Mesenchymal stem cell (in vitro differentiated cells and primary cell): ENCODE measurements at regions not wholly inside any gene's neighbourhood (a gene's known extent, or its start where the extent isn't known, plus 50 kb on each side); places are given as distances from the start of the nearest gene placed in this dataset.

Source experiments
- DNase-seq: peaks from one replicate; pipeline ENCODE4 v3.0.0-alpha.2; 2013
- H2AFZ ChIP-seq: one replicate; pipeline ENCODE4 v1.6.1; 2013; ENCODE audit warnings: low read depth, mild to moderate bottlenecking, control low read depth, inconsistent platforms, low read length, moderate library complexity
- H2AK5ac ChIP-seq: 2 replicates; pipeline ENCODE4 v1.6.1; 2013; ENCODE audit warnings: low read length, moderate library complexity, mild to moderate bottlenecking, inconsistent platforms; ENCODE audit not compliant: severe bottlenecking
- H2BK120ac ChIP-seq: one replicate; pipeline ENCODE4 v1.6.1; 2013; ENCODE audit warnings: low read depth, mild to moderate bottlenecking, inconsistent platforms, low read length, moderate library complexity
- H2BK12ac ChIP-seq, 2 experiments: one replicate each; pipeline ENCODE4 v1.6.1; 2013; ENCODE audit warnings: inconsistent platforms in 2 of 2, low read length in 2 of 2, mild to moderate bottlenecking in 2 of 2, moderate library complexity in 2 of 2, control low read depth in 1 of 2
- H2BK15ac ChIP-seq: one replicate; pipeline ENCODE4 v1.6.1; 2013; ENCODE audit warnings: mild to moderate bottlenecking, low read depth, inconsistent platforms; ENCODE audit not compliant: poor library complexity, severe bottlenecking
- H2BK5ac ChIP-seq: 2 replicates; pipeline ENCODE4 v1.6.1; 2013; ENCODE audit warnings: low read depth, mild to moderate bottlenecking, low read length, control low read depth, inconsistent platforms; ENCODE audit not compliant: poor library complexity, severe bottlenecking
- H3K14ac ChIP-seq, 2 experiments: one replicate each; pipeline ENCODE4 v1.6.1; 2013; ENCODE audit warnings: inconsistent platforms in 2 of 2, low read length in 2 of 2, control low read depth in 1 of 2, mild to moderate bottlenecking in 1 of 2, moderate library complexity in 1 of 2
- H3K18ac ChIP-seq, 2 experiments: one replicate each; pipeline ENCODE4 v1.6.1; 2013; ENCODE audit warnings: inconsistent platforms in 2 of 2, low read length in 2 of 2, control low read depth in 1 of 2, low read depth in 1 of 2, mild to moderate bottlenecking in 1 of 2
- H3K23ac ChIP-seq, 2 experiments: one replicate each; pipeline ENCODE4 v1.6.1; 2013; ENCODE audit warnings: inconsistent platforms in 2 of 2, low read length in 2 of 2, mild to moderate bottlenecking in 2 of 2, moderate library complexity in 2 of 2, control low read depth in 1 of 2
- H3K27ac ChIP-seq: 2 replicates; pipeline ENCODE4 v1.5.1; 2013; ENCODE audit warnings: mild to moderate bottlenecking, moderate library complexity, low read length, control low read depth, inconsistent platforms; ENCODE audit not compliant: poor library complexity, severe bottlenecking
- H3K27me3 ChIP-seq, 2 experiments: 2 replicates each; pipeline versions ENCODE4 v1.6.1 to v1.7.0; 2013; ENCODE audit warnings: low read length in 2 of 2, mild to moderate bottlenecking in 2 of 2, moderate library complexity in 2 of 2, control low read depth in 1 of 2, inconsistent platforms in 1 of 2; ENCODE audit not compliant: control insufficient read depth in 1 of 2, insufficient read depth in 1 of 2
- H3K36me3 ChIP-seq, 2 experiments: 2 replicates each; pipeline versions ENCODE4 v1.6.1 to v1.7.0; 2013; ENCODE audit warnings: low read length in 2 of 2, control low read depth in 1 of 2, inconsistent platforms in 1 of 2, low read depth in 1 of 2, mild to moderate bottlenecking in 1 of 2; ENCODE audit not compliant: insufficient read depth in 2 of 2, control insufficient read depth in 1 of 2
- H3K4ac ChIP-seq, 2 experiments: one replicate each; pipeline ENCODE4 v1.6.1; 2013; ENCODE audit warnings: inconsistent platforms in 2 of 2, low read length in 2 of 2, mild to moderate bottlenecking in 2 of 2, moderate library complexity in 2 of 2, control low read depth in 1 of 2, low read depth in 1 of 2
- H3K4me1 ChIP-seq: 2 replicates; pipeline ENCODE4 v1.6.1; 2013; ENCODE audit warnings: low read depth, low read length, control low read depth; ENCODE audit not compliant: control insufficient read depth, insufficient read depth
- H3K4me2 ChIP-seq: 2 replicates; pipeline ENCODE4 v1.6.1; 2013; ENCODE audit warnings: low read length, mild to moderate bottlenecking, inconsistent platforms; ENCODE audit not compliant: poor library complexity, severe bottlenecking
- H3K4me3 ChIP-seq, 2 experiments: 2 replicates each; pipeline versions ENCODE4 v1.5.1 to v1.7.0; 2013; ENCODE audit warnings: low read length in 2 of 2, mild to moderate bottlenecking in 2 of 2, control low read depth in 1 of 2, low read depth in 1 of 2; ENCODE audit not compliant: insufficient read depth in 1 of 2
- H3K79me1 ChIP-seq: replicated peaks from 2 replicates; pipeline ENCODE4 v1.6.1; 2013; ENCODE audit warnings: mild to moderate bottlenecking, control low read depth, low read length, inconsistent platforms; ENCODE audit not compliant: poor library complexity, severe bottlenecking
- H3K9ac ChIP-seq: 2 replicates; pipeline ENCODE4 v1.7.0; 2013; ENCODE audit warnings: mild to moderate bottlenecking, low read length, moderate library complexity
- H3K9me3 ChIP-seq: 2 replicates; pipeline ENCODE4 v1.7.0; 2013; ENCODE audit warnings: mild to moderate bottlenecking, low read length; ENCODE audit not compliant: control insufficient read depth
- H4K8ac ChIP-seq: one replicate; pipeline ENCODE4 v1.6.1; 2013; ENCODE audit warnings: inconsistent platforms, mild to moderate bottlenecking, low read length, moderate library complexity
- H4K91ac ChIP-seq: one replicate; pipeline ENCODE4 v1.6.1; 2013; ENCODE audit warnings: mild to moderate bottlenecking, low read length, inconsistent platforms
- WGBS: methylation state at CpG from one replicate; pipeline ENCODE4 v1.1.7; 2013; ENCODE audit warnings: mixed read lengths; 5-methylcytosine and 5-hydroxymethylcytosine counted together

DNA sequence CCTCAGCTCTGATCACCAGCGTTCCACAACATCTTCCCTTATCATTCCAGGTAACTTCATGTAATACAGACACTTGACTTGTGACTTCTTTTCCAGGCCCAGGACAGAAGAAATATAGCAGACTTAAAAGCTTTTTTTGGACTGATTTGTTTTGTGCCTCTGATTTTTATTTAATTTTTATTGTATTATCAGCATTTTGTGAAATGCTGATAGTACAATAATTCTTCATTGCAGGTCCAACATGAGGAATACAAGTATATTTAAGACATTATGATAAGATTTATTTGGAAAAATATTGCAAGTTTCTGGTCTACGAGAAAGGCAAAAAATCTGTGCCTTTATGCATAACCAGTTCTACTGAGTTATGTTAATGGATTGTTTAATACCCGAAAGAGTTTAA lies 94.5 kb upstream of the THUMPD2 start:
- Histone ChIP-seq H4K8ac (no peak overlapping the region), H2AK5ac (no peak overlapping the region), H3K4me3 (no peak overlapping the region), H3K27me3 (no peaks in the 10 kb centered on the region), H3K14ac (peak overlapping the region in 1 of 2 experiments; percentile 59), H3K9me3 (no peaks in the 10 kb centered on the region), H3K23ac (no peak overlapping the region), H3K9ac (no peak overlapping the region), H3K4me1 (peaks cover 4% of the 10 kb centered on the region), H2BK12ac (peak overlapping the region; percentile 70 to 83), H3K4ac (peak overlapping the region in 1 of 2 experiments; percentile 95), H3K4me2 (no peak overlapping the region), H2AFZ (no peak overlapping the region), H3K18ac (peak overlapping the region; percentile 34 to 46), H2BK120ac (peak overlapping the region; percentile 89), H2BK5ac (no peak overlapping the region), H3K79me1 (no peaks in the 10 kb centered on the region), H2BK15ac (no peak overlapping the region), H4K91ac (no peak overlapping the region), H3K27ac (no peak overlapping the region), H3K36me3 (no peaks in the 10 kb centered on the region)
- WGBS, result 95% methylated on average over 2 of the region's 3 CpGs
- DNase-seq, result no peak

DNA sequence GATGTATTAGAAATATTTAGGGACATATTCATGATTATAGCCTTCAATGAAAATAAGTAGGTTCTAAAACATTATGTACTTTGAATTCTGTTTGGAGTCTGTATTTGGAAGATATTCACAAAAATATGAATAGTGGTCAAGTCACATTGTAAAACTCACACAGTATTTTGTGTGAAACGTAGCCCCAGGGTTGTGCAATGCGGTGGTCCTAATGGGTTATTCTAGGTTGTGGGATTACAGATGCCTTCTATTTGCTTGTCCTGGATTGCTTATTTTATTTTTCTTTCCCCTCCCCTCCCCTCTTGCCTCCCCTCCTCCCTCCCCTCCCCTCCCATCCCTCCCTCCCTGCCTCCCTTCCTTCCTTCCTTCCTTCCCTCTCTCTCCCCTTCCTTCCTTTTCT lies 93.7 kb upstream of the THUMPD2 start:
- Histone ChIP-seq H2AK5ac (no peak overlapping the region), H3K18ac (no peak overlapping the region), H3K4me2 (no peak overlapping the region), H2BK15ac (no peak overlapping the region), H2BK120ac (no peak overlapping the region), H3K14ac (no peak overlapping the region), H2AFZ (no peak overlapping the region), H3K79me1 (no peaks in the 10 kb centered on the region), H3K4me3 (no peak overlapping the region), H3K4me1 (peaks cover 4% of the 10 kb centered on the region), H2BK12ac (no peak overlapping the region), H4K91ac (no peak overlapping the region), H4K8ac (no peak overlapping the region), H3K23ac (no peak overlapping the region), H2BK5ac (no peak overlapping the region), H3K36me3 (no peaks in the 10 kb centered on the region), H3K4ac (no peak overlapping the region), H3K27ac (no peak overlapping the region), H3K9me3 (no peaks in the 10 kb centered on the region), H3K9ac (no peak overlapping the region), H3K27me3 (no peaks in the 10 kb centered on the region)
- WGBS, result no CpG with 5 or more reads among the region's 2 CpGs
- DNase-seq, result no peak

GRCh38 chr2:39871291-39871761 lies 92.3 kb upstream of the THUMPD2 start:
- Histone ChIP-seq H3K4me1 (peaks cover 4% of the 10 kb centered on the region), H3K23ac (no peak overlapping the region), H2BK12ac (no peak overlapping the region), H3K18ac (peak overlapping the region in 1 of 2 experiments; percentile 9), H2BK5ac (no peak overlapping the region), H3K9ac (no peak overlapping the region), H3K27ac (no peak overlapping the region), H4K8ac (no peak overlapping the region), H3K9me3 (no peaks in the 10 kb centered on the region), H3K14ac (no peak overlapping the region), H3K4me2 (no peak overlapping the region), H3K36me3 (no peaks in the 10 kb centered on the region), H3K27me3 (peaks cover 0 to 5% of the 10 kb centered on the region in 2 experiments), H3K4me3 (no peak overlapping the region), H2AK5ac (no peak overlapping the region), H3K4ac (no peak overlapping the region), H2AFZ (no peak overlapping the region), H3K79me1 (no peaks in the 10 kb centered on the region), H4K91ac (no peak overlapping the region), H2BK15ac (no peak overlapping the region), H2BK120ac (no peak overlapping the region)
- peak; percentile 94 for DNase-seq
- WGBS, result 15% methylated on average over 7 of the region's 7 CpGs

DNA sequence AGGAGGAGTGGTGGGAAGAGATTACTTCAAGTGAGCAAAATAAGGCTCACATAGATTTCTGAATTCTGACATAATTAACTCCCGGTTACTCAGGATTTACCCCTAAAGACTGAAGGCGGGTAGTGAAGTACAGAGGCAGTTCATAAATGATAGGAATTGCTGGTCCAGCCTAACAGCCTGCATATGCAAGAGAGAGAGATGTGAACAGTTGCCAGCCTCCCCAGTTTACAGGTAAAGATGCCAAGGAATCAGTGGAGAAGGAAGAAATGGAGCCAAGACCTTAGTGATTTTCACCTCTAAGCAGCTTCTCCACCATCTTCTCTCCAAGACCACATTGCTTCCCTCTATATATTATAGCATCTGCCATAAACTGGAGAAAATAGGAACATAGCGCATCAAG lies 91.8 kb upstream of the THUMPD2 start:
- no peak for DNase-seq
- peak overlapping the region; percentile 21 for H2BK120ac ChIP-seq
- H3K79me1 ChIP-seq, result no peaks in the 10 kb centered on the region
- no peak overlapping the region for H3K23ac ChIP-seq
- H2BK15ac ChIP-seq, result no peak overlapping the region
- H3K9me3 ChIP-seq, result no peaks in the 10 kb centered on the region
- H3K14ac ChIP-seq, result no peak overlapping the region
- H3K4me3 ChIP-seq, result no peak overlapping the region
- peak overlapping the region in 1 of 2 experiments; percentile 68 for H2BK12ac ChIP-seq
- no peak overlapping the region for H2AFZ ChIP-seq
- peaks cover 4% of the 10 kb centered on the region for H3K4me1 ChIP-seq
- H3K18ac ChIP-seq, result peak overlapping the region in 1 of 2 experiments; percentile 26
- H3K27me3 ChIP-seq, result peaks cover 0 to 8% of the 10 kb centered on the region in 2 experiments
- WGBS, result 81% methylated on average over 3 of the region's 3 CpGs
- no peak overlapping the region for H3K4me2 ChIP-seq
- H3K9ac ChIP-seq, result no peak overlapping the region
- peak overlapping the region; percentile 21 for H4K91ac ChIP-seq
- peak overlapping the region; percentile 65 for H4K8ac ChIP-seq
- H2BK5ac ChIP-seq, result no peak overlapping the region
- no peaks in the 10 kb centered on the region for H3K36me3 ChIP-seq
- H3K27ac ChIP-seq, result no peak overlapping the region
- H2AK5ac ChIP-seq, result no peak overlapping the region
- no peak overlapping the region for H3K4ac ChIP-seq
